BLaER1 (cell line): ENCODE measurements at regions not wholly inside any gene's neighbourhood (a gene's known extent, or its start where the extent isn't known, plus 50 kb on each side); places are given as distances from the start of the nearest gene placed in this dataset.
A peak's percentile ranks its signal among the peaks of the same experiment; 100 is the strongest.

ENCODE experiments used
- H3K27ac ChIP-seq: shearing (Covaris generic); formaldehyde crosslinking; 2 replicates; pipeline ENCODE4 v1.8.1; 2022
- H3K27me3 ChIP-seq: shearing (Covaris generic); formaldehyde crosslinking; 2 replicates; pipeline ENCODE4 v1.8.1; 2022
- H3K36me3 ChIP-seq: shearing (Covaris generic); formaldehyde crosslinking; 2 replicates; pipeline ENCODE4 v1.8.1; 2022
- H3K4me1 ChIP-seq: shearing (Covaris generic); formaldehyde crosslinking; 2 replicates; pipeline ENCODE4 v1.8.1; 2022
- H3K4me2 ChIP-seq: shearing (Covaris generic); formaldehyde crosslinking; 2 replicates; pipeline ENCODE4 v1.8.1; 2022
- H3K4me3 ChIP-seq: shearing (Covaris generic); formaldehyde crosslinking; 2 replicates; pipeline ENCODE4 v1.8.1; 2022
- H3K9ac ChIP-seq: shearing (Covaris generic); formaldehyde crosslinking; 2 replicates; pipeline ENCODE4 v1.8.1; 2022
- H3K9me3 ChIP-seq: shearing (Covaris generic); formaldehyde crosslinking; 2 replicates; pipeline ENCODE4 v1.8.1; 2022
- H4K20me1 ChIP-seq: shearing (Covaris generic); formaldehyde crosslinking; 2 replicates; pipeline ENCODE4 v1.8.1; 2022
- Cebpa-rat ChIP-seq: shearing (Covaris generic); IDR thresholded peaks from 2 replicates; pipeline ENCODE4 v1.8.1; 2022

DNA sequence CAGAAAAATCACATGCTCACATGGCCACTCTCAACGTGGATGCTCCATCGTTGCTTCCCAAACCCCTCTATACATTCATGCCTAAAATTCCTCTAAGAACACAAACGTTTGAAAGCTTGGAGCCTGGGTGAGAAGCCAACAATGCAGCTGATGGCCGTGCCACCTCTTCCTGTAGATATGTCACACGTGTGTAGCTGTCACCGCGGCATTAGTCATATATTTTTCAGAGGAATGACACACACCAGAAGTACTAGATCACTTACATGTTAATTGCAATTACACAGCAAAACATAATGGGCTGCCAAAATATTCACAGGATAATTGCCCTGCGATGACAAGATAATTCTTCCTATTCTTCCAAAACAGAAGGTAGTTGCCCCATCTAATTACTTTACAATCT, 112.7 kb upstream of the BACE2 start:
- TF ChIP-seq Cebpa-rat, result no peak
- no peaks in the 10 kb centered on the region for H3K36me3 ChIP-seq
- no peaks in the 10 kb centered on the region for H3K4me1 ChIP-seq
- H3K4me3 ChIP-seq, result no peak overlapping the region
- H3K4me2 ChIP-seq, result no peak overlapping the region
- no peak overlapping the region for H3K9ac ChIP-seq
- no peaks in the 10 kb centered on the region for H3K9me3 ChIP-seq
- H3K27ac ChIP-seq, result no peak overlapping the region
- H4K20me1 ChIP-seq, result no peaks in the 10 kb centered on the region
- H3K27me3 ChIP-seq, result no peaks in the 10 kb centered on the region

DNA sequence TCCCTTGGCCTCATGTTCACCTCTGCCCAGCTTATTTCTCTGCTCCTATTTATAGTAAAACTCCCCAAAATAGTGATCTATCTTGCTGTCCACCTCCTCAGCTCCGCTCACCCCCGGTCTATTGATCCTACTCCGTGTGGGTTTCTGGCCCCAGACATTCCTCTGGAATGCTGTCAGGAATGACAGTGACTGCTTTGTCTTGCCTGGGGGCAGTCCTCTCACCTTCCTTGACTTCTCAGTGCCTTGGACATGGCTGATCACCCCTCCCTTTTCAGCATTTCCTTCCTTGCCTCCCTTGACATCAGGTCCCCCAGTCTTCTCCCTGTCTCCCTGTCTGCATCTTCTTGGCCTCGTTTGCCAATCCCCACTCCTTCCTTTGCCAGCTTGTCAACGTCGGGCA, 108.1 kb upstream of the BACE2 start:
- no peak overlapping the region for H3K27ac ChIP-seq
- no peaks in the 10 kb centered on the region for H3K36me3 ChIP-seq
- no peaks in the 10 kb centered on the region for H3K9me3 ChIP-seq
- H3K4me3 ChIP-seq, result no peak overlapping the region
- H4K20me1 ChIP-seq, result no peaks in the 10 kb centered on the region
- no peak overlapping the region for H3K4me2 ChIP-seq
- no peaks in the 10 kb centered on the region for H3K4me1 ChIP-seq
- no peak overlapping the region for H3K9ac ChIP-seq
- H3K27me3 ChIP-seq, result no peaks in the 10 kb centered on the region
- TF ChIP-seq Cebpa-rat, result no peak

DNA sequence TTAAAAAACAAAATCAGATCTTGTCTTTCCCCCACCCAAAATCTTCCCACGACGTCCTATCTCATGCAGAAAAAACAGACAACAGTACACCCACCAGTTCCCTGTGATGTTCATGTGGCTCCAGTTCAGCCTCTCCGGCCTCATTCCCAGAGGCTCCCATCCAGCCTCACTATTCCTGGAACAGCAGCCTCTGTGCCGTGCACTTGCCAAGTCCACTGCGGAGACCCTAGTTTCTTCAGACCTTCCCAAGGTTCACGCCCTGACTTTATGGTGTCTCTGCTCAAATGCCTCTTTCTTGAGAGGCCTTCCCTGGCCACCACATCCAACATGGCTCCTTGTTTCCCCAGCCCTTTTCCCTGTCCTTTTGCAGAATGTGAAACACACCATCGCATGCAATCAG, 106.3 kb upstream of the BACE2 start:
- no peak for TF ChIP-seq Cebpa-rat
- Histone ChIP-seq H3K4me3 (no peak overlapping the region), H3K4me2 (no peak overlapping the region)

DNA sequence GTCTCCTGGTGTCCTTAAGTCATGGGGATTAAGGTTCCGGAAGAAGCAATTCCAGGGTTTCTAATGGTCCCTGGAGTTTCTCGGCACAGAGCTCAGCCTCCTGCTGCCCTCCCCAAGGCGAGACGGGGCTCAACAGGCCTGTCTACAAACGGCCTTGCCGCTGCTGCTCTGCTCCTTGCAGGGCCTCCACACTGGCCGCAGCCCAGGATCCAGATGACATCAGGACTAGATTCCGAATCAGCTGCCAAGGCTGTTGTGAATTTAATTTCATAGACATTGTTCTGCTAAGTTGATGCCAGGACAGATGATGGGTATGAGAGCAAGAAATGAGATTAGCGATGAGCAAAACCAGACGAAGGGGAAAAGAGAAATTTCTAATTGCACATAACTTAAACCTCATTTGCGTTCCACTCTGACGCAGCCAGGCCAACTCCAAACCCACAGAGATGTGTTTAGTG, 103.6 kb upstream of the BACE2 start:
- Histone ChIP-seq H4K20me1 (no peaks in the 10 kb centered on the region), H3K27ac (no peak overlapping the region), H3K9ac (no peak overlapping the region), H3K36me3 (no peaks in the 10 kb centered on the region), H3K9me3 (no peaks in the 10 kb centered on the region), H3K4me1 (peaks cover 18% of the 10 kb centered on the region), H3K27me3 (no peaks in the 10 kb centered on the region), H3K4me2 (no peak overlapping the region), H3K4me3 (no peak overlapping the region)
- no peak for TF ChIP-seq Cebpa-rat

More for the DNA sequence above, 106.3 kb upstream of the BACE2 start:
- Histone ChIP-seq H3K27me3 (no peaks in the 10 kb centered on the region), H3K27ac (no peak overlapping the region), H3K4me1 (no peaks in the 10 kb centered on the region), H3K9me3 (no peaks in the 10 kb centered on the region), H4K20me1 (no peaks in the 10 kb centered on the region), H3K36me3 (no peaks in the 10 kb centered on the region), H3K9ac (no peak overlapping the region)

DNA sequence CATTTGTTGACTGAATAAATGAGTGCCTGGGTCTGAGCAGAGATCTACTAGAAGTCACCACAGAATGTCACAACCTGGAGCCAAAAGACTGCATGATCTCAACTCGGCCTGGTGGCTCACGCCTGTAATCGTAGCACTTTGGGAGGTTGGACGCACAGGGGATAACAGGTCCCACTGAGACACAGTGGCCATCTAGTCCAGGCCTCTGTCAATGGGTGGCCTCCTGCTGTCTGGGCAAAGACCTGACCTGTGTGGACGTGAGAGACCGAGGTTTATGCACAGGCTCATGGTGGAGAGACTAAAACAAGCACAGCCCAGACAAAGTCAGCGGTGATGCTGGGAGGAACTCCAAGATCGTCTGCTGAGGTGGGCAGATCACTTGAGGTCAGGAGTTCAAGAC, 103.0 kb upstream of the BACE2 start:
- no peaks in the 10 kb centered on the region for H3K36me3 ChIP-seq
- peaks cover 24% of the 10 kb centered on the region for H3K4me1 ChIP-seq
- TF ChIP-seq Cebpa-rat, result no peak
- H3K27me3 ChIP-seq, result no peaks in the 10 kb centered on the region
- H3K9me3 ChIP-seq, result no peaks in the 10 kb centered on the region
- no peak overlapping the region for H3K4me2 ChIP-seq
- no peak overlapping the region for H3K4me3 ChIP-seq
- H3K27ac ChIP-seq, result no peak overlapping the region
- H3K9ac ChIP-seq, result no peak overlapping the region
- no peaks in the 10 kb centered on the region for H4K20me1 ChIP-seq

DNA sequence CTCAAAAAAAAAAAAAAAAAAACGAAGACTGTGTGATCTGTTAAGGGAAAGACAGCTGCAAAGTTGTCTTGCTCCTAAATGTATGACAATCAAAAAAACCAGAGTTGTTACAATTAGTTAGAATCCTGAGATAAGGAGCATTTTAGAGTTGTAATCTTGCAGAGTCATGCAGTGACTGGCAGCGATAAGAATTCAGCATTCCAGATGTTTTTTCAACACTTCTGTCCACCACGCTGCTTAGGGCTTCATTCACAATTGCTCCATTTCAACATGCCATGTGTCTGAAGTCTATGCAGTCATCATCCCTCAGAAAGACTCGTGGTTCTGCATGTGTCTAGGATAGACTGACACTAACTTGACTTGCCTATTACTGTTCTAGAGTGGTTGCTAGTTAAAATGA, 102.4 kb upstream of the BACE2 start:
- Histone ChIP-seq H3K9ac (no peak overlapping the region), H3K9me3 (no peaks in the 10 kb centered on the region), H3K36me3 (no peaks in the 10 kb centered on the region), H3K27me3 (no peaks in the 10 kb centered on the region), H3K27ac (no peak overlapping the region), H3K4me2 (no peak overlapping the region), H3K4me3 (no peak overlapping the region), H3K4me1 (peaks cover 30% of the 10 kb centered on the region), H4K20me1 (no peaks in the 10 kb centered on the region)
- TF ChIP-seq Cebpa-rat, result no peak

DNA sequence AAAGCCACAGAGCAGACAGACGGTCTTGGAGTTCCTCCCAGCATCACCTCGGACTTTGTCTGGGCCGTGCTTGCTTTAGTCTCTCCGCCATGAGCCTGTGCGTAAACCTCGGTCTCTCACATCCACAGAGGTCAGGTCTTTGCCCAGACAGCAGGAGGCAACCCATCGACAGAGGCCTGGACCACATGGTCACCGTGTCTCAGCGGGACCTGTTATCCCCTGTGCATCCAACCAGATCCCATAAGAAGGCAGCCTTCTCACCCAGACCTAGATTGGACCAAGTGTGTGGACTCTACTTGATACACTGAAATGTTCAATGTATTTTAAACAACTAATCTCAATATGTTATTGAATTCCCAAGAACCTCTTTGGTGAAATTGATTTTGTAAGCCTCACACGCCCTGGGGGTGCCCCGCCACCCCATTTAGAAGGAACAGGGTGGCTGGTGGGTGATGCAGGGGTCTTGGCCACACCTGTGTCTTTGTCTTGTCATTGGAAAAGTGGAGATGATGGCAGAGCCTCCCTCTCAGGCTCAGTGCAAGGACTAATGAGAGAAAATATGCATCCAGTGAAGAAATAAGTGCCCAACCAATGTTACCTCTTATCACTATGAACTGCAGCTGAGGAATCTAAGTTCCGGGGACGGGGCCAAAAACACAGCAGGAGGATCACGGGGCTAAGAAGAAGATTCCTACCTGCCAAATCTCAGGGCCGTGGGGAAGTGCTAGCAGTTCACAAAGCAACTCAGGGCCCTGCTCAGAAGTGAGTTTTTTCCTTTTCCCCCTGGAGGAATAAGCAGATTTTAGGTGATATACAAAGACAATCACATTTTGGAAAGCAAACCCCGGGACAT, 101.6 kb upstream of the BACE2 start:
- Histone ChIP-seq H3K4me2 (no peak overlapping the region), H3K36me3 (no peaks in the 10 kb centered on the region), H3K4me1 (peaks cover 37% of the 10 kb centered on the region), H3K9me3 (no peaks in the 10 kb centered on the region), H3K4me3 (no peak overlapping the region), H3K27ac (no peak overlapping the region), H4K20me1 (no peaks in the 10 kb centered on the region), H3K9ac (no peak overlapping the region), H3K27me3 (no peaks in the 10 kb centered on the region)
- TF ChIP-seq Cebpa-rat, result no peak

DNA sequence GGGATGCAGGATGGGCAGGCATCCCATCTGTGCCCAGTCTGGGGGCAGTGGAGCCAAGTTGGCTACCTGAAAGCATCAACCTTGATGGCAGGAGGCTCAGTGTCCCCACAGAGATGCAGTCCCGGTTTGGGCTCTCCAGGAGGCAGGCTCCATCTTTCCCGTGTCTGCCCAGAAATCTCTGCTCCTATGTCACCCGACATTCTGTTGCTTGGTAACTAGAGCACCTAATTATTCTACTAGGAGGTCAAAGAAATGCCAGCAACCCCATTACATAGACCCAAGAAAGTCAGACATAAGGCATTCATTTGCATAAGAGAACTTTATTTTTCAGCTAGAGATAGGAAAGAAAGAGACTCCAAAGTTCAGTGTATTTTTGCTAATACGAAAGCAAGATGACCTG, 100.3 kb upstream of the BACE2 start:
- Histone ChIP-seq H3K9ac (no peak overlapping the region), H3K36me3 (no peaks in the 10 kb centered on the region), H3K4me2 (peak overlapping the region; percentile 92; the same call in 1 of the 2 replicates), H3K27me3 (no peaks in the 10 kb centered on the region), H3K4me3 (no peak overlapping the region), H3K4me1 (peaks cover 51% of the 10 kb centered on the region), H3K9me3 (no peaks in the 10 kb centered on the region), H3K27ac (no peak overlapping the region), H4K20me1 (no peaks in the 10 kb centered on the region)
- no peak for TF ChIP-seq Cebpa-rat

DNA sequence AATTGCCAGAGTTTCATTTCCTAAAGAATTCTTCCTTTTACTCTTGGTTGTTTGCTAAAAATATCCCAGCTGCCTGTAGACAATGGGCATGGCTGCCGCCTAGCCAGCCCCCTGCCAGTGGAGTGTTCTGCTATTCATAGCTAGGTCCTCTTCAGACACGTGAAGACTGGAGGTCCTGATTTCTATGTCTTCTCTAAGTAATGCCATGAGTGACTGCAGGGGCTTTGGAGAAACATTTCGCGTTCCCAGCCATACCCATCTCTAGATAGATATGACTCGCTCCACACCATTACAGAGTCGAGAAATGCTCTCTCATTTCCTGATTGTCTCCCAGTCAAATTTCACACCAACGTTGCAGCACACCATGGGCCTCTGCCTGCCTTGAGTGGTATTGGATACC, 99.5 kb upstream of the BACE2 start:
- Histone ChIP-seq H3K4me2 (peak overlapping the region; percentile 92), H3K4me1 (peaks cover 51% of the 10 kb centered on the region), H3K4me3 (peak overlapping the region; percentile 63), H3K9ac (no peak overlapping the region), H3K9me3 (no peaks in the 10 kb centered on the region), H3K36me3 (no peaks in the 10 kb centered on the region), H3K27me3 (no peaks in the 10 kb centered on the region), H3K27ac (no peak overlapping the region), H4K20me1 (no peaks in the 10 kb centered on the region)
- no peak for TF ChIP-seq Cebpa-rat

DNA sequence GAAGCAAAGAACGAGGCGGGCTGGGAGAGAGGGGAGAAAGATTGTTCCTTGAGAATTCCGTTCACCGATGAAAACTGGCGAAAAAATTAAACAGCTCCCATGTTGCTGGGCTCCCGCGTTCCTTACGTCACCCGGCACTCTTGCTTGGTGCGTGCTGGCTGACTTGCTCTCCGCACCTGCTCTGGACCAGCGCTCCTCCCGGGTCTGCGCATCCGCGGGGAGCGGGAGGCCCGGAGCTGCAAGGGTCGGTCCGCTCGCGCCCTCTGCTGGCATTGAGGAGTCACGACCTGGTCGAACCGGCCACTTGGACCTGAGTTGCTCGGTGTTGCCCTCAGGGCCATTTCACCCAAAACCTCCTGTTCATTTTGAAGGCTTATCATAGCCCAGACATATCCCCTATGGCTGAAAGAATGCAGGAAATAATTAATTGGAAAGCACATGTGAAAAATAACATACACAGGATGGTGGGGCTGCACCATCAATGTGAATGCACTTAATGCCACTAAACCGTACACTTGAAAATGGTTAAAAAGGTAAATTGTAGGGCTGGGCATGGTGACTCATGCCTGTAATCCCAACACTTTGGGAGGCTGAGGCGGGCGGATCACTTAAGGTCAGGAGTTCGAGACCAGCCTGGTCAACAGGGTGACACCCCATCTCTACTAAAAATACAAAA, 98.9 kb upstream of the BACE2 start:
- no peak for TF ChIP-seq Cebpa-rat

More for the DNA sequence above, 98.9 kb upstream of the BACE2 start:
- peak overlapping the region; percentile 92 for H3K4me2 ChIP-seq
- H3K36me3 ChIP-seq, result no peaks in the 10 kb centered on the region
- H3K4me3 ChIP-seq, result peak overlapping the region; percentile 63
- H4K20me1 ChIP-seq, result no peaks in the 10 kb centered on the region
- no peak overlapping the region for H3K9ac ChIP-seq
- no peak overlapping the region for H3K27ac ChIP-seq
- H3K4me1 ChIP-seq, result peaks cover 51% of the 10 kb centered on the region
- no peaks in the 10 kb centered on the region for H3K9me3 ChIP-seq
- no peaks in the 10 kb centered on the region for H3K27me3 ChIP-seq
